ENCODE measurements at regions not wholly inside any gene's neighbourhood (a gene's known extent, or its start where the extent isn't known, plus 50 kb on each side); places are given as distances from the start of the nearest gene placed in this dataset.

GRCh38 chr10:21212912-21213311, 312.6 kb downstream of the SKIDA1 start:
- Mint-ChIP-seq H3K27ac (peak overlapping the region; percentile 7), H3K9me3 (peaks cover 14% of the 10 kb centered on the region), H3K4me3 (no peak overlapping the region), H3K27me3 (ENCODE audit: low read depth, poor library complexity) (peaks cover 3% of the 10 kb centered on the region), H3K4me1 (peaks cover 10% of the 10 kb centered on the region), H3K36me3 (ENCODE audit: low read depth) (peaks cover 3% of the 10 kb centered on the region)
- no peak for DNase-seq
- TF ChIP-seq CTCF (IDR thresholded peaks at IDR 0.05) = no peak

GRCh38 chr10:21212348-21212747, 313.1 kb downstream of the SKIDA1 start:
- H3K4me3 Mint-ChIP-seq = no peak overlapping the region
- no peak for TF ChIP-seq CTCF (IDR thresholded peaks at IDR 0.05)
- H3K36me3 Mint-ChIP-seq (ENCODE audit: low read depth) = peaks cover 9% of the 10 kb centered on the region
- H3K4me1 Mint-ChIP-seq = peaks cover 10% of the 10 kb centered on the region
- H3K9me3 Mint-ChIP-seq = peaks cover 20% of the 10 kb centered on the region
- H3K27ac Mint-ChIP-seq = no peak overlapping the region
- H3K27me3 Mint-ChIP-seq (ENCODE audit: low read depth, poor library complexity) = peaks cover 3% of the 10 kb centered on the region
- no peak for DNase-seq

GRCh38 chr10:21209495-21209894, 312.4 kb upstream of the NEBL start:
- peaks cover 28% of the 10 kb centered on the region for H3K9me3 Mint-ChIP-seq
- peaks cover 16% of the 10 kb centered on the region for H3K36me3 Mint-ChIP-seq (ENCODE audit: low read depth)
- no peak for TF ChIP-seq CTCF (IDR thresholded peaks at IDR 0.05)
- peaks cover 3% of the 10 kb centered on the region for H3K27me3 Mint-ChIP-seq (ENCODE audit: low read depth, poor library complexity)
- H3K27ac Mint-ChIP-seq = no peak overlapping the region
- no peak for DNase-seq
- no peak overlapping the region for H3K4me3 Mint-ChIP-seq
- peaks cover 10% of the 10 kb centered on the region for H3K4me1 Mint-ChIP-seq

GRCh38 chr10:21208666-21209316, 311.7 kb upstream of the NEBL start:
- DNase-seq = no peak
- H3K4me1 Mint-ChIP-seq = peaks cover 10% of the 10 kb centered on the region
- H3K36me3 Mint-ChIP-seq (ENCODE audit: low read depth) = peaks cover 16% of the 10 kb centered on the region
- H3K27ac Mint-ChIP-seq = peak overlapping the region; percentile 19
- no peak for TF ChIP-seq CTCF (IDR thresholded peaks at IDR 0.05)
- H3K4me3 Mint-ChIP-seq = no peak overlapping the region
- H3K9me3 Mint-ChIP-seq = peaks cover 28% of the 10 kb centered on the region
- peaks cover 3% of the 10 kb centered on the region for H3K27me3 Mint-ChIP-seq (ENCODE audit: low read depth, poor library complexity)

GRCh38 chr10:21207852-21208646, 310.9 kb upstream of the NEBL start:
- Mint-ChIP-seq H3K4me3 (no peak overlapping the region), H3K27me3 (ENCODE audit: low read depth, poor library complexity) (peaks cover 3% of the 10 kb centered on the region), H3K4me1 (peaks cover 6% of the 10 kb centered on the region), H3K36me3 (ENCODE audit: low read depth) (peaks cover 16% of the 10 kb centered on the region), H3K9me3 (peaks cover 28% of the 10 kb centered on the region), H3K27ac (peak overlapping the region; percentile 19)
- no peak for DNase-seq
- no peak for TF ChIP-seq CTCF (IDR thresholded peaks at IDR 0.05)
